ENCODE measurements at regions not wholly inside any gene's neighbourhood (a gene's known extent, or its start where the extent isn't known, plus 50 kb on each side); places are given as distances from the start of the nearest gene placed in this dataset.

GRCh38 chr20:57094252-57094891, 172.1 kb downstream of the BMP7 start:
- TF ChIP-seq CTCF (IDR thresholded peaks at IDR 0.05) (no peak), POLR2A (IDR thresholded peaks at IDR 0.05) (no peak), POLR2AphosphoS5 (IDR thresholded peaks at IDR 0.05; ENCODE audit: insufficient read depth in 1 of 2, low read depth in 1 of 2) (no peak)

All from vagina (tissue), 2 donors.